Neural crest cell (in vitro differentiated cells): ENCODE measurements at regions not wholly inside any gene's neighbourhood (a gene's known extent, or its start where the extent isn't known, plus 50 kb on each side); places are given as distances from the start of the nearest gene placed in this dataset.

Experiments used
- DNase-seq: peaks from one replicate; pipeline ENCODE4 v3.0.0; 2021; ENCODE audit warnings: low read depth, mixed read lengths, low spot score
- H3K27ac Mint-ChIP-seq: one replicate; pipeline ENCODE4 v1.8.0; 2021; ENCODE audit warnings: mild to moderate bottlenecking, mixed read lengths; ENCODE audit not compliant: unreplicated experiment
- H3K27me3 Mint-ChIP-seq: 2 replicates; pipeline ENCODE4 v1.8.0; 2021; ENCODE audit warnings: low read depth, mild to moderate bottlenecking, mixed read lengths
- H3K36me3 Mint-ChIP-seq: 2 replicates; pipeline ENCODE4 v1.8.0; 2021; ENCODE audit warnings: low read depth, mild to moderate bottlenecking, mixed read lengths
- H3K4me1 Mint-ChIP-seq: 2 replicates; pipeline ENCODE4 v1.8.0; 2021; ENCODE audit warnings: mixed read lengths
- H3K4me3 Mint-ChIP-seq: one replicate; pipeline ENCODE4 v1.8.0; 2021; ENCODE audit warnings: mild to moderate bottlenecking, mixed read lengths
- H3K9me3 Mint-ChIP-seq: 2 replicates; pipeline ENCODE4 v1.8.0; 2021; ENCODE audit warnings: mixed read lengths
- TF ChIP-seq, protein P1 (sequence below): fragments of 200-600 bp; sonication (generic); conservative IDR thresholded peaks from 2 replicates; pipeline ENCODE4 v1.5.0; 2021; ENCODE audit warnings: antibody characterized with exemption, mild to moderate bottlenecking

GRCh38 chr2:12948961-12949353 lies 232.2 kb downstream of the TRIB2 start:
- Mint-ChIP-seq H3K27me3 (no peaks in the 10 kb centered on the region), H3K9me3 (peaks cover 4% of the 10 kb centered on the region)
- DNase-seq, result no peak

DNA sequence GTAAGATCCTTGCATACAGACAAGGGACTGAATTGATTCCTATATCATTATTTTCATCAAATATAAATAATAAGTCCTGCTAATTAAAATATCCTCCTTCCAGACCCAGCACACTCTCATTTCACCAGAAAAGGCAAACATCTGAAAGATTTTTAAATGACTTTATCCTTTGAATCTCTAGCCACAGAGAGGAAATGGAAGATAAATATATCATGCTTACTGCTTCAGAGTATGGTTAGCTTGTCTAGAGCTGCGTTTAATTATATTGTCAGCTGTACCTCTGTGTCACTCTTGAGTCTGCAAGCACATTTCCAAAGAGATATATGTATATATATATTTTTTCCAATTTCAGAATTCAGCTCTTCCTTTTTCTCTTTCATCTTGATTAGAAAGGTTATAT lies 232.7 kb downstream of the TRIB2 start:
- no peak for DNase-seq
- no peaks in the 10 kb centered on the region for H3K27me3 Mint-ChIP-seq
- H3K4me1 Mint-ChIP-seq, result peaks cover 8% of the 10 kb centered on the region
- no peak overlapping the region for H3K27ac Mint-ChIP-seq
- no peak overlapping the region for H3K4me3 Mint-ChIP-seq
- H3K9me3 Mint-ChIP-seq, result peaks cover 5% of the 10 kb centered on the region
- TF ChIP-seq, protein P1, sequence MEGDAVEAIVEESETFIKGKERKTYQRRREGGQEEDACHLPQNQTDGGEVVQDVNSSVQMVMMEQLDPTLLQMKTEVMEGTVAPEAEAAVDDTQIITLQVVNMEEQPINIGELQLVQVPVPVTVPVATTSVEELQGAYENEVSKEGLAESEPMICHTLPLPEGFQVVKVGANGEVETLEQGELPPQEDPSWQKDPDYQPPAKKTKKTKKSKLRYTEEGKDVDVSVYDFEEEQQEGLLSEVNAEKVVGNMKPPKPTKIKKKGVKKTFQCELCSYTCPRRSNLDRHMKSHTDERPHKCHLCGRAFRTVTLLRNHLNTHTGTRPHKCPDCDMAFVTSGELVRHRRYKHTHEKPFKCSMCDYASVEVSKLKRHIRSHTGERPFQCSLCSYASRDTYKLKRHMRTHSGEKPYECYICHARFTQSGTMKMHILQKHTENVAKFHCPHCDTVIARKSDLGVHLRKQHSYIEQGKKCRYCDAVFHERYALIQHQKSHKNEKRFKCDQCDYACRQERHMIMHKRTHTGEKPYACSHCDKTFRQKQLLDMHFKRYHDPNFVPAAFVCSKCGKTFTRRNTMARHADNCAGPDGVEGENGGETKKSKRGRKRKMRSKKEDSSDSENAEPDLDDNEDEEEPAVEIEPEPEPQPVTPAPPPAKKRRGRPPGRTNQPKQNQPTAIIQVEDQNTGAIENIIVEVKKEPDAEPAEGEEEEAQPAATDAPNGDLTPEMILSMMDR, result no peak
- H3K36me3 Mint-ChIP-seq, result no peaks in the 10 kb centered on the region

More at GRCh38 chr2:12948961-12949353, 232.2 kb downstream of the TRIB2 start:
- H3K4me3 Mint-ChIP-seq, result no peak overlapping the region
- H3K36me3 Mint-ChIP-seq, result no peaks in the 10 kb centered on the region
- H3K4me1 Mint-ChIP-seq, result peaks cover 8% of the 10 kb centered on the region
- TF ChIP-seq, protein P1, result no peak
- no peak overlapping the region for H3K27ac Mint-ChIP-seq

DNA sequence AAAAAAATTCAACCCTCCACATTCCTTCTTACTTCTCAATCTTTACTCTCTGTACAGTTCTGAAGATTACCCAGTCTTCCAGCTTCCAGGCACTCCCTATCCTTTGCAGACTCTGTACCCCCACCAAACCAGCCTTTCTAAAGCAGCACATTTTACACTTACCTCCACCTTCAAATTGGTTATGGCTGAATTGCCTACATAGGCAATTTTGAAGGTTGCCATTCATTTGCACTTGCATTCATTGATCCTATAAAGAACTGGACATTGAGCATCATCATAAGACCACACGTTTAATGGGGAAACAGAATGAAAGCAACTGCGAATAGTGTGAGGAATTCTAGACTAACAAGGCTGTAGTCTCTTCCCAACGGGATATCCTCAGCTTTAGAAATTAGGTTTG lies 233.4 kb downstream of the TRIB2 start:
- Mint-ChIP-seq H3K36me3 (no peaks in the 10 kb centered on the region), H3K27me3 (no peaks in the 10 kb centered on the region), H3K27ac (no peak overlapping the region), H3K4me1 (peaks cover 8% of the 10 kb centered on the region), H3K4me3 (no peak overlapping the region), H3K9me3 (peaks cover 5% of the 10 kb centered on the region)
- no peak for DNase-seq
- TF ChIP-seq, protein P1, result no peak

DNA sequence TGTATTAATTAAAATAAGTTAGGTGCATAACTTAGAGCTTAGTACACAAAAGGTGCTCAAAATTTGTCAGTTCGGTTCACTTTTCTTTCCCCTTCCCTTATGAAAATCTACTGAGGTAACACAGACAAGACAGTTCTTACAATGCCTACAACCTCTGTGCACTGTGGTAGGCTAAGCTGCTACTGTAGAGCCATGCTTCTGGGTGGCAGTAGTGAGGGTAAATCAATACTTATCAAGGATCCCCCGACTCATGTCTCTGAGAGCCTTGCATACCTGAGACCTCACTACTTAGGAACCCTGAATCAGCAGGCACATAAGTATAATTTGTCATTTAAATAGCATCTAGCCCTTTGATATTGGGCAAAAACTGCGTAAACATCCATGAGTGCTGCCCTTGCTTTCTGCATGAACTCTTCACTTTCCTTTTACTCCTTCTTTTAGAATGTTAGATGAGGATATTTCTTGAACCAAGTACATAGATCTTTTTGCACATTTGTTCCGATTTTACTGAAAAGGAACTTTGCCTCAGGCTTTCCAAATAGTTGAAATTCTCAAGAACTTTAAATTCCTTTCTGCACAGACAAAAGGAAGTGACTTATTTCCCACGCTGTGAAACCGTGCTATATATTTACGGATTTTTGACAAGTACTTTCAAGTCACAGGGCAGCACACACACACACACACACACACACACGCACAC lies 234.4 kb downstream of the TRIB2 start:
- no peak for DNase-seq
- Mint-ChIP-seq H3K27ac (no peak overlapping the region), H3K36me3 (no peaks in the 10 kb centered on the region), H3K4me3 (no peak overlapping the region), H3K9me3 (peaks cover 5% of the 10 kb centered on the region), H3K4me1 (peaks cover 8% of the 10 kb centered on the region), H3K27me3 (no peaks in the 10 kb centered on the region)
- TF ChIP-seq, protein P1, result no peak

DNA sequence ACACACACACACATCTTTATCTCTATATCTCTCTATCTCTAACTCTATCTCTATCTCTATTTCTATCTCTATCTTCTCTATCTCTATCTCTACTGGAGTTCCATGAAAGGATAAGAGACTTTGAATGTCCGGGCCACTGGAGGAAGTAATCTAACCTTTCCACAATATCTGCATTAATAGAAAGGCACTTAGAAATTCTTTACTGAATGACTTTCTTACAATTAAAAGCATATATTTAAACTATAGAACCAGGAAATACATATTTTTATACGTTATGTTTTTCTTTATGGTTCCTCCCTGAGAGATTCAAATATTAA lies 234.9 kb downstream of the TRIB2 start:
- TF ChIP-seq, protein P1, result no peak
- DNase-seq, result no peak
- Mint-ChIP-seq H3K27me3 (no peaks in the 10 kb centered on the region), H3K36me3 (peaks cover 1% of the 10 kb centered on the region), H3K4me3 (no peak overlapping the region), H3K27ac (no peak overlapping the region), H3K9me3 (peaks cover 5% of the 10 kb centered on the region), H3K4me1 (peaks cover 8% of the 10 kb centered on the region)
